AG08396 (cell line): ENCODE measurements at regions not wholly inside any gene's neighbourhood (a gene's known extent, or its start where the extent isn't known, plus 50 kb on each side); places are given as distances from the start of the nearest gene placed in this dataset.

Source experiments
- DNase-seq: peaks from one replicate; pipeline ENCODE4 v3.0.0; 2012; ENCODE audit warnings: low spot score, mixed read lengths

- DNase-seq, result no peak
These were observed 164.4 kb upstream of the PPP2R2D start for GRCh38 chr10:131736321-131736980.

GRCh38 chr10:131737543-131738395, 163.0 kb upstream of the PPP2R2D start:
- no peak for DNase-seq

- DNase-seq, result no peak
These were observed 162.4 kb upstream of the PPP2R2D start for GRCh38 chr10:131738396-131738735.

- DNase-seq, result no peak
These were observed 161.6 kb upstream of the PPP2R2D start for GRCh38 chr10:131739206-131739605.

GRCh38 chr10:131742500-131742951, 158.3 kb upstream of the PPP2R2D start:
- no peak for DNase-seq

GRCh38 chr10:131743190-131744151, 157.3 kb upstream of the PPP2R2D start:
- DNase-seq, result no peak

GRCh38 chr10:131744346-131744745, 156.5 kb upstream of the PPP2R2D start:
- DNase-seq, result no peak

- DNase-seq, result no peak
These were observed 155.2 kb upstream of the PPP2R2D start for GRCh38 chr10:131745591-131745990.

- no peak for DNase-seq
These were observed 154.5 kb upstream of the PPP2R2D start for GRCh38 chr10:131746241-131746711.

GRCh38 chr10:131746785-131747184, 154.0 kb upstream of the PPP2R2D start:
- no peak for DNase-seq

GRCh38 chr10:131747251-131747650, 153.6 kb upstream of the PPP2R2D start:
- no peak for DNase-seq

- DNase-seq, result no peak
These were observed 153.0 kb upstream of the PPP2R2D start for GRCh38 chr10:131747791-131748190.

- no peak for DNase-seq
These were observed 152.6 kb upstream of the PPP2R2D start for GRCh38 chr10:131748191-131748590.

- no peak for DNase-seq
These were observed 151.7 kb upstream of the PPP2R2D start for GRCh38 chr10:131748831-131749766.

- DNase-seq, result no peak
These were observed 151.1 kb upstream of the PPP2R2D start for GRCh38 chr10:131749767-131750142.

GRCh38 chr10:131750171-131750895, 150.5 kb upstream of the PPP2R2D start:
- no peak for DNase-seq

- DNase-seq, result no peak
These were observed 149.6 kb upstream of the PPP2R2D start for GRCh38 chr10:131750973-131751826.

- DNase-seq, result no peak
These were observed 148.7 kb upstream of the PPP2R2D start for GRCh38 chr10:131751827-131752775.
